ENCODE measurements at regions not wholly inside any gene's neighbourhood (a gene's known extent, or its start where the extent isn't known, plus 50 kb on each side); places are given as distances from the start of the nearest gene placed in this dataset.

DNA sequence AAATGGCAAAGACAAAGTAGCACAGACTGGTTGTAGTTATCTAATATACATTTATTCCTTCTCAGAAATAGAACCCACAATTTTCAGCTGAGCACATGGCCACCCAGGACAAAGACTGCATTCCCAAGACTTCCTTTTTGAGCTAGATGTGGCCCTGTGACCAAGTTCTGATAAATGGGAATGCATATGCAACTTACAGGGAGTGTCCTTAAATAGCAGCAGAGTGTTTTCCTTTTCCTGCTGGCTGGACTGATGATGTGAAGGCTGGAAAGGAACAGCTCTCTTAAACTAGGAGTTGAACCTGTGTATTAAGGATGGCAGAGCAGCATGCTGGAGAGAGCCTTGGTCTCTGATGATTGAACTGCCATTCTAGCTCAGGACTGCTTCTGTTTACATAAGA lies 74.7 kb upstream of the TNPO1 start:
- FAIRE-seq, result no peak
- Histone ChIP-seq H4K8ac (ENCODE audit: extremely low read depth, insufficient read depth, low read length) (no peak overlapping the region), H3K18ac (ENCODE audit: extremely low read depth, low read length) (no peak overlapping the region), H2BK15ac (ENCODE audit: low read length) (no peak overlapping the region), H3K79me1 (ENCODE audit: low read depth, low read length) (no peaks in the 10 kb centered on the region), H3K4ac (replicated peaks; ENCODE audit: insufficient read length, low read depth, low read length) (no peak overlapping the region), H2BK12ac (ENCODE audit: low read depth, low read length) (no peak overlapping the region), H2BK120ac (replicated peaks; ENCODE audit: low read depth, low read length) (no peak overlapping the region), H3K14ac (ENCODE audit: insufficient read length) (no peak overlapping the region), H2AK5ac (ENCODE audit: low read depth, low read length) (no peak overlapping the region), H2BK5ac (ENCODE audit: low read depth, low read length) (no peak overlapping the region), H3K36me3 (ENCODE audit: control insufficient read depth in 2 of 4, insufficient read depth in 4 of 4, low read length in 3 of 4) (no peaks in the 10 kb centered on the region), H3K23ac (ENCODE audit: insufficient read length) (no peak overlapping the region), H3K9me3 (ENCODE audit: insufficient read depth in 2 of 2, low read depth in 1 of 2, low read length in 1 of 2) (no peaks in the 10 kb centered on the region), H3K27me3 (replicated peaks in 1 of 4; ENCODE audit: control insufficient read depth in 3 of 4, extremely low read depth in 1 of 4, insufficient read depth in 3 of 4, low read length in 3 of 4) (no peaks in the 10 kb centered on the region), H3K56ac (replicated peaks; ENCODE audit: insufficient read length, low read depth, low read length) (no peak overlapping the region), H2AFZ (ENCODE audit: low read length) (peak overlapping the region; percentile 97), H3K4me3 (ENCODE audit: extremely low read depth in 1 of 4, insufficient read depth in 2 of 4, low read depth in 3 of 4, low read length in 4 of 4) (no peak overlapping the region), H3K9ac (replicated peaks in 1 of 4; ENCODE audit: extremely low read depth in 1 of 4, low read depth in 3 of 4, low read length in 3 of 4) (no peak overlapping the region), H3K4me2 (ENCODE audit: insufficient read depth in 1 of 2, low read depth in 2 of 2, low read length in 2 of 2) (no peak overlapping the region), H4K20me1 (replicated peaks in 1 of 2; ENCODE audit: control insufficient read depth in 1 of 2, insufficient read depth in 2 of 2, low read length in 2 of 2) (no peaks in the 10 kb centered on the region), H3K4me1 (replicated peaks in 1 of 4; ENCODE audit: control insufficient read depth in 3 of 4, insufficient read depth in 4 of 4, low read length in 3 of 4) (no peaks in the 10 kb centered on the region), H3K27ac (ENCODE audit: low read depth, low read length) (no peak overlapping the region), H3K23me2 (ENCODE audit: low read depth, low read length) (no peaks in the 10 kb centered on the region), H2BK20ac (ENCODE audit: low read length) (no peak overlapping the region), H4K5ac (ENCODE audit: insufficient read length, low read depth, low read length) (no peak overlapping the region), H3K79me2 (ENCODE audit: control insufficient read depth in 1 of 2, insufficient read depth in 2 of 2, low read length in 2 of 2) (no peaks in the 10 kb centered on the region), H4K91ac (replicated peaks; ENCODE audit: insufficient read length, low read length) (no peak overlapping the region)
- TF ChIP-seq CHD1 (IDR thresholded peaks at IDR 0.05; ENCODE audit: low read depth, low read length) (no peak), SUZ12 (IDR thresholded peaks at IDR 0.05; ENCODE audit: low read length) (no peak), GABPA (IDR thresholded peaks at IDR 0.05; ENCODE audit: borderline replicate concordance, insufficient read depth, low read length) (no peak), ZNF274 (IDR thresholded peaks at IDR 0.05; ENCODE audit: borderline replicate concordance, extremely low read depth, low read length) (no peak), PHF8 (conservative IDR thresholded peaks at IDR 0.05; ENCODE audit: low read depth, low read length) (no peak), CHD2 (IDR thresholded peaks at IDR 0.05; ENCODE audit: low read length) (no peak), TCF12 (IDR thresholded peaks at IDR 0.05; ENCODE audit: low read depth, low read length) (no peak), KDM4A (IDR thresholded peaks at IDR 0.05; ENCODE audit: low read depth, low read length, severe bottlenecking) (no peak)
- POLR2A ChIA-PET (ENCODE audit: partially characterized antibody), result interaction anchor here (1.2 kb wide), 1 partner anchor 122 kb away, joined by 3 read pairs; no protein-coding TSS in a partner anchor
- DNase-seq (ENCODE audit: low read depth in 1 of 2, low spot score in 2 of 2), result no peak
- CTCF ChIA-PET (ENCODE audit: partially characterized antibody), result interaction anchor here (1.1 to 1.2 kb wide), 3 partner anchors 9 to 131 kb away, joined by 3 read pairs; no protein-coding TSS in a partner anchor

Measured in H1 (cell line).